ENCODE measurements at regions not wholly inside any gene's neighbourhood (a gene's known extent, or its start where the extent isn't known, plus 50 kb on each side); places are given as distances from the start of the nearest gene placed in this dataset.
A peak's percentile ranks its signal among the peaks of the same experiment; 100 is the strongest.
"Not testable (repeated sequence)": the region's sequence is repeated elsewhere in the genome, so short reads cannot be mapped to it uniquely, and the experiment has no call there.

GRCh38 chr20:40869218-40870147, 159.1 kb upstream of the TOP1 start:
- Mint-ChIP-seq H3K27ac (ENCODE audit: unreplicated experiment) (no peak overlapping the region), H3K36me3 (ENCODE audit: low read depth, unreplicated experiment) (no peaks in the 10 kb centered on the region), H3K9me3 (ENCODE audit: unreplicated experiment) (peaks cover 2% of the 10 kb centered on the region), H3K27me3 (ENCODE audit: low read depth, unreplicated experiment) (peaks cover 8% of the 10 kb centered on the region), H3K4me1 (ENCODE audit: low read depth, unreplicated experiment) (peaks cover 10% of the 10 kb centered on the region), H3K4me3 (ENCODE audit: unreplicated experiment) (no peak overlapping the region)
- Histone ChIP-seq H4K20me1 (ENCODE audit: insufficient read depth, low read length) (no peaks in the 10 kb centered on the region), H3K9ac (ENCODE audit: low read length) (no peak overlapping the region), H3K9me3 (ENCODE audit: insufficient read depth, low read depth, low read length) (no peaks in the 10 kb centered on the region), H3K4me3 (ENCODE audit: insufficient read depth, low read depth, low read length) (no peak overlapping the region), H3K36me3 (ENCODE audit: insufficient read depth, low read length) (no peaks in the 10 kb centered on the region), H3K4me2 (ENCODE audit: low read length) (peak overlapping the region; percentile 56), H2AFZ (ENCODE audit: low read depth, low read length) (no peak overlapping the region), H3K27me3 (ENCODE audit: insufficient read depth, low read length) (no peaks in the 10 kb centered on the region), H3K79me2 (ENCODE audit: insufficient read depth, low read length) (no peaks in the 10 kb centered on the region), H3K27ac (ENCODE audit: low read depth, low read length) (no peak overlapping the region), H3K4me1 (ENCODE audit: insufficient read depth, low read length) (peaks cover 10% of the 10 kb centered on the region)
- no peak for FAIRE-seq
- no peak for DNase-seq (ENCODE audit: low read depth)
- no peak for TF ChIP-seq CTCF (IDR thresholded peaks at IDR 0.05; ENCODE audit: insufficient read depth, low read depth, low read length)
- no peak for TF ChIP-seq EZH2 (IDR thresholded peaks at IDR 0.05; ENCODE audit: insufficient read depth, low read length)

GRCh38 chr20:40875116-40876085, 153.2 kb upstream of the TOP1 start:
- Mint-ChIP-seq H3K36me3 (ENCODE audit: low read depth, unreplicated experiment) (no peaks in the 10 kb centered on the region), H3K4me3 (ENCODE audit: unreplicated experiment) (no peak overlapping the region)
- no peaks in the 10 kb centered on the region for H3K9me3 ChIP-seq (ENCODE audit: insufficient read depth, low read depth, low read length)

GRCh38 chr20:40878099-40878498, 150.5 kb upstream of the TOP1 start:
- not testable (repeated sequence) for H3K9me3 ChIP-seq (ENCODE audit: insufficient read depth, low read depth, low read length); FAIRE-seq; H3K4me2 ChIP-seq (ENCODE audit: low read length); H3K27ac Mint-ChIP-seq (ENCODE audit: unreplicated experiment); H3K9ac ChIP-seq (ENCODE audit: low read length); H2AFZ ChIP-seq (ENCODE audit: low read depth, low read length); H3K4me1 Mint-ChIP-seq (ENCODE audit: low read depth, unreplicated experiment); H3K4me1 ChIP-seq (ENCODE audit: insufficient read depth, low read length); H3K4me3 ChIP-seq (ENCODE audit: insufficient read depth, low read depth, low read length); H3K79me2 ChIP-seq (ENCODE audit: insufficient read depth, low read length); H3K27ac ChIP-seq (ENCODE audit: low read depth, low read length); H4K20me1 ChIP-seq (ENCODE audit: insufficient read depth, low read length); H3K36me3 ChIP-seq (ENCODE audit: insufficient read depth, low read length); H3K9me3 Mint-ChIP-seq (ENCODE audit: unreplicated experiment); H3K36me3 Mint-ChIP-seq (ENCODE audit: low read depth, unreplicated experiment); H3K27me3 ChIP-seq (ENCODE audit: insufficient read depth, low read length); DNase-seq (ENCODE audit: low read depth); H3K4me3 Mint-ChIP-seq (ENCODE audit: unreplicated experiment); H3K27me3 Mint-ChIP-seq (ENCODE audit: low read depth, unreplicated experiment)

More at GRCh38 chr20:40875116-40876085, 153.2 kb upstream of the TOP1 start:
- FAIRE-seq (no peak), DNase-seq (ENCODE audit: low read depth) (no peak)
- no peaks in the 10 kb centered on the region for H3K4me1 Mint-ChIP-seq (ENCODE audit: low read depth, unreplicated experiment)
- H2AFZ ChIP-seq (ENCODE audit: low read depth, low read length), result no peak overlapping the region
- no peak overlapping the region for H3K4me3 ChIP-seq (ENCODE audit: insufficient read depth, low read depth, low read length)
- peaks cover under 1% of the 10 kb centered on the region for H3K9me3 Mint-ChIP-seq (ENCODE audit: unreplicated experiment)
- H3K36me3 ChIP-seq (ENCODE audit: insufficient read depth, low read length), result no peaks in the 10 kb centered on the region
- H4K20me1 ChIP-seq (ENCODE audit: insufficient read depth, low read length), result no peaks in the 10 kb centered on the region
- TF ChIP-seq EZH2 (IDR thresholded peaks at IDR 0.05; ENCODE audit: insufficient read depth, low read length), result no peak
- TF ChIP-seq CTCF (IDR thresholded peaks at IDR 0.05; ENCODE audit: insufficient read depth, low read depth, low read length), result no peak
- H3K27ac ChIP-seq (ENCODE audit: low read depth, low read length), result no peak overlapping the region
- H3K4me2 ChIP-seq (ENCODE audit: low read length), result no peak overlapping the region
- H3K9ac ChIP-seq (ENCODE audit: low read length), result no peak overlapping the region
- no peaks in the 10 kb centered on the region for H3K79me2 ChIP-seq (ENCODE audit: insufficient read depth, low read length)
- H3K27me3 ChIP-seq (ENCODE audit: insufficient read depth, low read length), result peaks cover 2% of the 10 kb centered on the region
- no peaks in the 10 kb centered on the region for H3K4me1 ChIP-seq (ENCODE audit: insufficient read depth, low read length)
- H3K27ac Mint-ChIP-seq (ENCODE audit: unreplicated experiment), result no peak overlapping the region
- peaks cover 6% of the 10 kb centered on the region for H3K27me3 Mint-ChIP-seq (ENCODE audit: low read depth, unreplicated experiment)
